DOHH2 (cell line): ENCODE measurements at regions not wholly inside any gene's neighbourhood (a gene's known extent, or its start where the extent isn't known, plus 50 kb on each side); places are given as distances from the start of the nearest gene placed in this dataset.

Experiments used
- H3F3A ChIP-seq: fragments of 200-600 bp; sonication (generic), shearing (Covaris generic); 2 replicates; pipeline ENCODE4 v1.6.0; 2016; ENCODE audit warnings: antibody characterized with exemption, mild to moderate bottlenecking; ENCODE audit not compliant: control insufficient read depth, insufficient read depth
- H3K27ac ChIP-seq: fragments of 200-600 bp; sonication (generic); 2 replicates; pipeline ENCODE4 v1.5.1; 2014; ENCODE audit warnings: low read depth, mild to moderate bottlenecking, low read length, moderate library complexity
- H3K27me3 ChIP-seq: fragments of 200-600 bp; sonication (generic); 2 replicates; pipeline ENCODE4 v1.6.1; 2014; ENCODE audit warnings: mild to moderate bottlenecking, low read length, mixed read lengths; ENCODE audit not compliant: control insufficient read depth
- H3K36me3 ChIP-seq: fragments of 200-600 bp; sonication (generic); 2 replicates; pipeline ENCODE4 v1.6.1; 2014; ENCODE audit warnings: mild to moderate bottlenecking, low read length, moderate library complexity, mixed read lengths; ENCODE audit not compliant: control insufficient read depth
- H3K4me1 ChIP-seq: fragments of 200-600 bp; sonication (generic); 2 replicates; pipeline ENCODE4 v1.6.1; 2014; ENCODE audit warnings: mild to moderate bottlenecking, low read length, mixed read lengths; ENCODE audit not compliant: control insufficient read depth
- H3K4me2 ChIP-seq: fragments of 200-600 bp; sonication (generic); 2 replicates; pipeline ENCODE4 v1.6.0; 2014; ENCODE audit warnings: mild to moderate bottlenecking, low read length, moderate library complexity
- H3K4me3 ChIP-seq: fragments of 200-600 bp; sonication (generic); 2 replicates; pipeline ENCODE4 v1.5.1; 2014; ENCODE audit warnings: mild to moderate bottlenecking, low read length, mixed read lengths
- H3K79me2 ChIP-seq: fragments of 200-600 bp; sonication (generic); 2 replicates; pipeline ENCODE4 v1.6.1; 2014; ENCODE audit warnings: mild to moderate bottlenecking, low read length, mixed read lengths; ENCODE audit not compliant: control insufficient read depth
- H3K9me2 ChIP-seq: fragments of 200-600 bp; sonication (generic); replicated peaks from 2 replicates; pipeline ENCODE4 v1.6.1; 2014; ENCODE audit warnings: mild to moderate bottlenecking, low read length, mixed read lengths; ENCODE audit not compliant: control insufficient read depth
- H3K9me3 ChIP-seq: fragments of 200-600 bp; sonication (generic); 2 replicates; pipeline ENCODE4 v1.6.1; 2014; ENCODE audit warnings: antibody characterized with exemption, low read length, mixed read lengths; ENCODE audit not compliant: control insufficient read depth, insufficient read depth
- H4K20me1 ChIP-seq: fragments of 200-600 bp; sonication (generic); 2 replicates; pipeline ENCODE4 v1.6.0; 2014; ENCODE audit warnings: low read depth, mild to moderate bottlenecking, antibody characterized with exemption, low read length, moderate library complexity; ENCODE audit not compliant: control insufficient read depth, insufficient read depth
- CTCF ChIP-seq: fragments of 200-600 bp; sonication (generic); IDR thresholded peaks from one replicate; pipeline ENCODE4 v1.5.1; 2014; ENCODE audit warnings: antibody characterized with exemption, mild to moderate bottlenecking, low read depth, low read length; ENCODE audit not compliant: poor library complexity, severe bottlenecking
- EZH2phosphoT487 ChIP-seq: fragments of 200-600 bp; sonication (generic); IDR thresholded peaks from 2 replicates; pipeline ENCODE4 v1.6.1; 2017; ENCODE audit warnings: borderline replicate concordance, mild to moderate bottlenecking, antibody characterized with exemption, low read length, moderate library complexity, mixed read lengths

- no peak for TF ChIP-seq CTCF
- TF ChIP-seq EZH2phosphoT487 = no peak
- H3K79me2 ChIP-seq = no peaks in the 10 kb centered on the region
- no peak overlapping the region for H3K27ac ChIP-seq
- no peaks in the 10 kb centered on the region for H3K27me3 ChIP-seq
- no peak overlapping the region for H3K4me2 ChIP-seq
- no peaks in the 10 kb centered on the region for H4K20me1 ChIP-seq
- no peaks in the 10 kb centered on the region for H3K36me3 ChIP-seq
- no peaks in the 10 kb centered on the region for H3K4me1 ChIP-seq
- no peaks in the 10 kb centered on the region for H3F3A ChIP-seq
- peaks cover 5% of the 10 kb centered on the region; the same call in 1 of the 2 replicates for H3K9me3 ChIP-seq
- H3K9me2 ChIP-seq = no peaks in the 10 kb centered on the region
- H3K4me3 ChIP-seq = no peak overlapping the region
These were observed 585.7 kb upstream of the MARCKS start for GRCh38 chr6:113271437-113271836.

GRCh38 chr6:113276601-113277000, 580.5 kb upstream of the MARCKS start:
- H4K20me1 ChIP-seq = no peaks in the 10 kb centered on the region
- H3K4me2 ChIP-seq = no peak overlapping the region
- H3K4me3 ChIP-seq = no peak overlapping the region
- H3K36me3 ChIP-seq = no peaks in the 10 kb centered on the region
- no peaks in the 10 kb centered on the region for H3K9me3 ChIP-seq
- H3K27ac ChIP-seq = no peak overlapping the region
- no peaks in the 10 kb centered on the region for H3K79me2 ChIP-seq
- TF ChIP-seq EZH2phosphoT487 (no peak), CTCF (no peak)
- H3K9me2 ChIP-seq = no peaks in the 10 kb centered on the region
- no peaks in the 10 kb centered on the region for H3K27me3 ChIP-seq
- no peaks in the 10 kb centered on the region for H3K4me1 ChIP-seq
- no peaks in the 10 kb centered on the region for H3F3A ChIP-seq

GRCh38 chr6:113277111-113277510, 580.0 kb upstream of the MARCKS start:
- H3K4me2 ChIP-seq = no peak overlapping the region
- H4K20me1 ChIP-seq = no peaks in the 10 kb centered on the region
- no peaks in the 10 kb centered on the region for H3K9me2 ChIP-seq
- no peak overlapping the region for H3K4me3 ChIP-seq
- TF ChIP-seq CTCF (no peak), EZH2phosphoT487 (no peak)
- no peaks in the 10 kb centered on the region for H3K36me3 ChIP-seq
- H3K4me1 ChIP-seq = no peaks in the 10 kb centered on the region
- H3F3A ChIP-seq = no peaks in the 10 kb centered on the region
- H3K9me3 ChIP-seq = no peaks in the 10 kb centered on the region
- H3K79me2 ChIP-seq = no peaks in the 10 kb centered on the region
- H3K27ac ChIP-seq = no peak overlapping the region
- H3K27me3 ChIP-seq = no peaks in the 10 kb centered on the region

GRCh38 chr6:113281014-113281413, 576.1 kb upstream of the MARCKS start:
- H3K4me2 ChIP-seq = no peak overlapping the region
- no peak for TF ChIP-seq CTCF
- TF ChIP-seq EZH2phosphoT487 = no peak

More at GRCh38 chr6:113281014-113281413, 576.1 kb upstream of the MARCKS start:
- Histone ChIP-seq H3K79me2 (no peaks in the 10 kb centered on the region), H3K27ac (no peak overlapping the region), H3F3A (no peaks in the 10 kb centered on the region), H3K4me3 (no peak overlapping the region), H3K4me1 (no peaks in the 10 kb centered on the region), H3K9me3 (no peaks in the 10 kb centered on the region), H4K20me1 (no peaks in the 10 kb centered on the region), H3K36me3 (no peaks in the 10 kb centered on the region), H3K27me3 (no peaks in the 10 kb centered on the region), H3K9me2 (no peaks in the 10 kb centered on the region)
